Amniotic stem cell (primary cell): ENCODE measurements at regions not wholly inside any gene's neighbourhood (a gene's known extent, or its start where the extent isn't known, plus 50 kb on each side); places are given as distances from the start of the nearest gene placed in this dataset.

Experiments used
- DNase-seq: peaks from one replicate; lab custom pipeline; 2025; lab: John Stamatoyannopoulos, UW

- no peak for DNase-seq
Measured at GRCh38 chr6:43948527-43949485, 178.4 kb downstream of the MRPL14 start.

GRCh38 chr6:43947860-43948259 is 177.8 kb downstream of the VEGFA start:
- DNase-seq: no peak

- no peak for DNase-seq
Measured at GRCh38 chr6:43946641-43947363, 176.8 kb downstream of the VEGFA start.

- no peak for DNase-seq
Measured at GRCh38 chr6:43945768-43946080, 175.7 kb downstream of the VEGFA start.

- no peak for DNase-seq
Measured at GRCh38 chr6:43944908-43945767, 175.1 kb downstream of the VEGFA start.

GRCh38 chr6:43943781-43944250 is 173.8 kb downstream of the VEGFA start:
- no peak for DNase-seq

GRCh38 chr6:43943099-43943766 is 173.2 kb downstream of the VEGFA start:
- DNase-seq: no peak

- DNase-seq: no peak
Measured at GRCh38 chr6:43942616-43943015, 172.6 kb downstream of the VEGFA start.

- no peak for DNase-seq
Measured at GRCh38 chr6:43942011-43942442, 172.0 kb downstream of the VEGFA start.

- no peak for DNase-seq
Measured at GRCh38 chr6:43941174-43941573, 171.2 kb downstream of the VEGFA start.

- DNase-seq: no peak
Measured at GRCh38 chr6:43940393-43941087, 170.5 kb downstream of the VEGFA start.

- DNase-seq: no peak
Measured at GRCh38 chr6:43940071-43940392, 170.0 kb downstream of the VEGFA start.

GRCh38 chr6:43939281-43940070 is 169.5 kb downstream of the VEGFA start:
- no peak for DNase-seq

GRCh38 chr6:43938178-43939105 is 168.4 kb downstream of the VEGFA start:
- no peak for DNase-seq

- DNase-seq: no peak
Measured at GRCh38 chr6:43937236-43938177, 167.5 kb downstream of the VEGFA start.

GRCh38 chr6:43936476-43936875 is 166.5 kb downstream of the VEGFA start:
- no peak for DNase-seq

GRCh38 chr6:43935921-43936439 is 166.0 kb downstream of the VEGFA start:
- no peak for DNase-seq
